Ovary (tissue), 7 donors: ENCODE measurements at regions not wholly inside any gene's neighbourhood (a gene's known extent, or its start where the extent isn't known, plus 50 kb on each side); places are given as distances from the start of the nearest gene placed in this dataset.

ENCODE experiments used
- DNase-seq, 5 donors: peaks; one replicate each; pipeline ENCODE4 v3.0.0-alpha.2; 2019 to 2020
- H3K27ac ChIP-seq, 2 donors: fragments of 200-600 bp; one replicate each; pipeline versions ENCODE4 v1.5.1 to v1.8.0; 2019 to 2022
- H3K27me3 ChIP-seq: fragments of 200-600 bp; one replicate; pipeline ENCODE4 v1.8.0; 2022
- H3K36me3 ChIP-seq: fragments of 200-600 bp; sonication (generic); one replicate; pipeline ENCODE4 v1.5.1; 2019
- H3K4me1 ChIP-seq: one replicate; pipeline ENCODE4 v1.8.1; 2013; ENCODE audit warnings: mild to moderate bottlenecking, moderate library complexity; ENCODE audit not compliant: insufficient read depth
- H3K4me3 ChIP-seq: fragments of 200-600 bp; sonication (generic); one replicate; pipeline ENCODE4 v1.5.1; 2017
- H3K9me3 ChIP-seq, 2 donors: fragments of 200-600 bp in 1 of 2; sonication (generic) in 1 of 2; one replicate each; pipeline versions ENCODE4 v1.5.1 to v1.8.1; 2013 to 2019; ENCODE audit warnings: mild to moderate bottlenecking in 1 of 2, moderate library complexity in 1 of 2
- EP300 ChIP-seq: sonication (generic); formaldehyde crosslinking; IDR thresholded peaks from one replicate; pipeline ENCODE4 v1.6.1; 2017; ENCODE audit warnings: antibody characterized with exemption
- POLR2A ChIP-seq: fragments of 450-650 bp; IDR thresholded peaks from one replicate; pipeline ENCODE4 v1.6.1; 2017; ENCODE audit warnings: antibody characterized with exemption, mild to moderate bottlenecking, moderate library complexity
- WGBS, 3 donors: extraction: QIAGEN DNeasy Blood & Tissue Kit in 1 of 3; methylation state at CpG; one replicate each; pipeline versions ENCODE4 v1.1.5 to v1.1.7; 2013 to 2017; 5-methylcytosine and 5-hydroxymethylcytosine counted together
- intact Hi-C, 4 donors: fragments of 100-400 bp; cut with DNase I; formaldehyde crosslinking; loops; one replicate each; pipeline versions ENCODE4 v1.11.0 to v1.15.1; 2022 to 2023
- TF ChIP-seq, protein P1 (sequence below), 3 donors: fragments of 450-650 bp in 2 of 3; fragments of 200-600 bp in 1 of 3; IDR thresholded peaks; one replicate each; pipeline versions ENCODE4 v1.5.1 to v1.8.0; 2016 to 2022; ENCODE audit warnings: antibody characterized with exemption in 3 of 3, mild to moderate bottlenecking in 1 of 3
- donor health status: DM: no; HTN: no; CAD: no; lungs with moderate emphysema.
- donor health status: DM: no; HTN: no; CAD: no.
- donor health status: Bipolar disorder and iron deficiency.
- donor health status: DM: no; HTN: no; CAD: no.
- donor health status: DM: yes; HTN: yes; CAD: no.

DNA sequence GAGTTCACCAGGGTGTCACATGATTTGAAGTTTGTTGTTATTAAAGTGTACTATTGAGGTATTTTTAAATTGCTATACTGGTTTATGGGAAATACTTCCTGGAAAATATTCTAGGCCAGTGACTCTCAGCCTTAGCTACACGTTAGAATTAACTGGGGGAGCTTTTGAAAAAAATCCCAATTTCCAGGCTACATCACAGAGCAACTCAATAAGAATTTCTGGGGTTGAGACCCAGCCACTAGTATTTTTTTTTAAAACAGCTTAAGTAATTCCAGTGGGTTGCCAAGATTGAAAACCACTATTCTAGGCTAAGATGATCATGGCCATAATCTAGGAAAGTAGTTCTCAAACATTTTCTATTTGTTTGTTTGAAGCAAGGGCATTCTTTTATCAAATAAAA, 142.9 kb upstream of the GRIA1 start:
- TF ChIP-seq EP300: no peak
- TF ChIP-seq, protein P1, sequence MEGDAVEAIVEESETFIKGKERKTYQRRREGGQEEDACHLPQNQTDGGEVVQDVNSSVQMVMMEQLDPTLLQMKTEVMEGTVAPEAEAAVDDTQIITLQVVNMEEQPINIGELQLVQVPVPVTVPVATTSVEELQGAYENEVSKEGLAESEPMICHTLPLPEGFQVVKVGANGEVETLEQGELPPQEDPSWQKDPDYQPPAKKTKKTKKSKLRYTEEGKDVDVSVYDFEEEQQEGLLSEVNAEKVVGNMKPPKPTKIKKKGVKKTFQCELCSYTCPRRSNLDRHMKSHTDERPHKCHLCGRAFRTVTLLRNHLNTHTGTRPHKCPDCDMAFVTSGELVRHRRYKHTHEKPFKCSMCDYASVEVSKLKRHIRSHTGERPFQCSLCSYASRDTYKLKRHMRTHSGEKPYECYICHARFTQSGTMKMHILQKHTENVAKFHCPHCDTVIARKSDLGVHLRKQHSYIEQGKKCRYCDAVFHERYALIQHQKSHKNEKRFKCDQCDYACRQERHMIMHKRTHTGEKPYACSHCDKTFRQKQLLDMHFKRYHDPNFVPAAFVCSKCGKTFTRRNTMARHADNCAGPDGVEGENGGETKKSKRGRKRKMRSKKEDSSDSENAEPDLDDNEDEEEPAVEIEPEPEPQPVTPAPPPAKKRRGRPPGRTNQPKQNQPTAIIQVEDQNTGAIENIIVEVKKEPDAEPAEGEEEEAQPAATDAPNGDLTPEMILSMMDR (IDR thresholded peaks at IDR 0.05): no peak
- no peak for TF ChIP-seq POLR2A
- H3K27ac ChIP-seq: no peak overlapping the region
- intact Hi-C loops: no loop called here

DNA sequence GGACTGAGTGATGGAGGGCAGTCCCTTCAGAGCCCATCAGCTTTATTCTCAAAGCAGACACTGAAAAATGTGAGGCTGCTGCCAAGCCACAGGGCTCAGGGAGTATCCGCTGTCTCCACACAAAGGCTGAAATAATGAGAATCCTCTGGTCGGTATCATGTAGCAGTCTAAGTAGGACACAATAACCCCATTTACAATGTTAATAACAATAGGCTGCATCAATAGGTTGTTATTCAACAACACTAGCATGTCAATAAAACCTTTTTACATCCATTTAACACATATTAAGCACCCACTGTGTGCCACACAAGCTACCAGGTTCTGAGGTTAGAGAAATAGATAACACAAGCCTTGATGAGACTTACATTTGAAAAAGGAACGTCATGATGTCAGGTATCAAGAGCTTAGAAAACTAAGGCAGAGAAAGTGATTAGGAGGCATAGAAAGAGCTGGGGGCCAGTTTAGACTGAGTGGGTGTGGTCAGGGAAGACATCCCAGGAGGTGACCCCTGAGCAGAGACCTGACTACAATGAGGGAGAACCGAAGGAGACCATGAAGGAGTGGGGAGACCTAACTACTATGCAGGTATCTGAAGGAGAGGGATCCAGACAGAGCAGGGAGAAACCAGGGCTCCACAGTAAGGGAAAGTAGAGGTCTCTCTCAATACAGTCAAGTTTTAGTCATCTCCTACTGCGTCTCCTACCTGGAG, 140.1 kb upstream of the GRIA1 start:
- intact Hi-C loops: no loop called here
- no peak overlapping the region for H3K27ac ChIP-seq
- 25 to 44% (median 26%) methylated on average over 5 of the region's 5 CpGs for WGBS, 3 donors

More for the DNA sequence above, 142.9 kb upstream of the GRIA1 start:
- Histone ChIP-seq H3K9me3 (no peaks in the 10 kb centered on the region), H3K36me3 (no peaks in the 10 kb centered on the region), H3K27me3 (no peaks in the 10 kb centered on the region), H3K4me1 (no peaks in the 10 kb centered on the region), H3K4me3 (no peak overlapping the region)
- WGBS, 3 donors: 17 to 21% (median 19%) methylated on average over 1 of the region's 1 CpG
- no peak for DNase-seq

GRCh38 chr5:153352685-153353219, 137.7 kb upstream of the GRIA1 start:
- H3K27ac ChIP-seq: no peak overlapping the region
- no peaks in the 10 kb centered on the region for H3K27me3 ChIP-seq
- H3K9me3 ChIP-seq: no peaks in the 10 kb centered on the region
- H3K4me1 ChIP-seq: no peaks in the 10 kb centered on the region
- TF ChIP-seq, protein P1 (IDR thresholded peaks at IDR 0.05): no peak
- TF ChIP-seq EP300 (no peak), POLR2A (no peak)
- H3K36me3 ChIP-seq: no peaks in the 10 kb centered on the region
- intact Hi-C loops: no loop called here
- 1 to 3% (median 3%) methylated on average over 11 of the region's 11 CpGs for WGBS, 3 donors
- H3K4me3 ChIP-seq: no peak overlapping the region
- DNase-seq: no peak

More for the DNA sequence above, 140.1 kb upstream of the GRIA1 start:
- no peak for DNase-seq
- Histone ChIP-seq H3K9me3 (no peaks in the 10 kb centered on the region), H3K4me3 (no peak overlapping the region), H3K4me1 (no peaks in the 10 kb centered on the region), H3K27me3 (no peaks in the 10 kb centered on the region), H3K36me3 (no peaks in the 10 kb centered on the region)
- TF ChIP-seq POLR2A (no peak), EP300 (no peak)
- TF ChIP-seq, protein P1 (IDR thresholded peaks at IDR 0.05): no peak

DNA sequence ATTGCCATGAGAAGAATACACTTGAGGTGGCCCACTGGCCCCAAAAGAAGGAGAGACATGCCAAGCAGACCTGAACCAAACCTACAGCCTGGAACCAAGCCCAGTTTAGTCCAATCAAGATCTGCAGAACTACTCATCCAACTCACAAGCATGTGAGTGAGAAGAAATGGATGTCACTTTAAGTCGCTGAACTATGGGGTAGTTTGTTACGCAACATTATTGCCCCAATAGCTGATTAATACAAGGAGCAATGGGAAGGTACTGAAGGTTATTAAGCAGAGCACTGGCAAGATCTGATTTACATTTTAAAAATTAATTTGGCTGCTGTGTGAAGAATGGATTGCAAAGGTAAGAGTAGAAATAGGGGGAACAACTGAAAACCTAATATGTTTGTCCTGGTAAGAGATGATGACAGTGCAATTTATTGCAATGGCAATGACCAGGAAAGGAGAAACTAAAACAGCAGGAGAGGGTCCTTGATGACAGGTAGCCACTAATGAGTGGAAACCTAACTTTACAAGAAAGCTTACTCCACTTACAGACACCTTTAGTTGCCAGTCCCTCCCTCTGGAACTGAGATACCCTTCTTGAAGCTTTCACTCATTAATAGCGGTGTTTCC, 132.9 kb upstream of the GRIA1 start:
- no peak for TF ChIP-seq POLR2A
- TF ChIP-seq, protein P1 (IDR thresholded peaks at IDR 0.05): no peak
- DNase-seq: no peak

More for the DNA sequence above, 132.9 kb upstream of the GRIA1 start:
- WGBS, 3 donors: 93 to 98% (median 94%) methylated on average over 3 of the region's 3 CpGs
- H3K27me3 ChIP-seq: no peaks in the 10 kb centered on the region
- H3K27ac ChIP-seq: no peak overlapping the region
- H3K36me3 ChIP-seq: no peaks in the 10 kb centered on the region
- intact Hi-C loops: no loop called here
- no peaks in the 10 kb centered on the region for H3K4me1 ChIP-seq
- H3K4me3 ChIP-seq: no peak overlapping the region
- no peaks in the 10 kb centered on the region for H3K9me3 ChIP-seq
